GM12872 (cell line): ENCODE measurements at regions not wholly inside any gene's neighbourhood (a gene's known extent, or its start where the extent isn't known, plus 50 kb on each side); places are given as distances from the start of the nearest gene placed in this dataset.

Experiments
- TF ChIP-seq, protein P1 (sequence below): IDR thresholded peaks from 3 replicates; pipeline ENCODE4 v1.5.1; 2011; ENCODE audit warnings: low read depth, mild to moderate bottlenecking, low read length, moderate library complexity; ENCODE audit not compliant: insufficient read depth

DNA sequence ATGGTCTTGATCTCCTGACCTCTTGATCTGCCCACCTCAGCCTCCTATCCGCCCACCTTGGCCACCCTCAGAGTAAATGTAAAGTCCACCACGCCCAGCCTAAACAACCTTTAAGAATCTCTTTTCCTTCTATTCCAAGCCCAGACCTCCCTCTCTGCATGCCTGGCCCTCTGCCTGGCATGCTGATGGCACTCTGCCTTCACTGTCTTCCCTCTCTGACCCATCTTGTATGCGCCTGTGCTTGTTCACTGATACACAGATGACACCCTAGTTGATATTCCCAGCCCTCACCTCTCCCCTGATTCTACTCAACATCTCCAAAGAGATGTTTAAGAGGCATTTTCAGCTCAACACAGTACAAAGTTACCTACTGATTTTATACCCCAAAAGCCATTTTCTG, 466.8 kb upstream of the MEX3C start:
- TF ChIP-seq, protein P1, sequence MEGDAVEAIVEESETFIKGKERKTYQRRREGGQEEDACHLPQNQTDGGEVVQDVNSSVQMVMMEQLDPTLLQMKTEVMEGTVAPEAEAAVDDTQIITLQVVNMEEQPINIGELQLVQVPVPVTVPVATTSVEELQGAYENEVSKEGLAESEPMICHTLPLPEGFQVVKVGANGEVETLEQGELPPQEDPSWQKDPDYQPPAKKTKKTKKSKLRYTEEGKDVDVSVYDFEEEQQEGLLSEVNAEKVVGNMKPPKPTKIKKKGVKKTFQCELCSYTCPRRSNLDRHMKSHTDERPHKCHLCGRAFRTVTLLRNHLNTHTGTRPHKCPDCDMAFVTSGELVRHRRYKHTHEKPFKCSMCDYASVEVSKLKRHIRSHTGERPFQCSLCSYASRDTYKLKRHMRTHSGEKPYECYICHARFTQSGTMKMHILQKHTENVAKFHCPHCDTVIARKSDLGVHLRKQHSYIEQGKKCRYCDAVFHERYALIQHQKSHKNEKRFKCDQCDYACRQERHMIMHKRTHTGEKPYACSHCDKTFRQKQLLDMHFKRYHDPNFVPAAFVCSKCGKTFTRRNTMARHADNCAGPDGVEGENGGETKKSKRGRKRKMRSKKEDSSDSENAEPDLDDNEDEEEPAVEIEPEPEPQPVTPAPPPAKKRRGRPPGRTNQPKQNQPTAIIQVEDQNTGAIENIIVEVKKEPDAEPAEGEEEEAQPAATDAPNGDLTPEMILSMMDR: no peak

DNA sequence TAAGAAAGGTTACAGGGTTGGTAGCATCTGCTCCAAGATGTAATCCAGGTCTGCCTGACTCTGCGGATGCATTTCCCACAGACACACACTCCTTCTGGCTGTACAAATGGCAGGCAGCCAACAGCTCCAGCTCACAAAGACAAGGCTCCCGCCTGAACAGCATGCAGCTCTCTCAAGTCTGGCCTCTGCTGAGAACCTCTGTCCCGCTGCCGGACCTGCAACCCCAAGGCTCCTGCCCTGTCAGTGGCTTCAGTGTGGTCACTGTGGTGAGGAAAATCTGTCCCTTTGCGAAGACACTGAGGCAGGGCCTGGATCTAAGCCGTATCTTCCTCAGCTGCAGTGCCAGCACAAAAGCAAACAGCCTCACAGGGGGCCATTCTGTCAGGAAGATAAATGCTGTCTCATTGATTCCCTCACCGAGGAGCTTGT, 469.3 kb upstream of the MEX3C start:
- TF ChIP-seq, protein P1: no peak

DNA sequence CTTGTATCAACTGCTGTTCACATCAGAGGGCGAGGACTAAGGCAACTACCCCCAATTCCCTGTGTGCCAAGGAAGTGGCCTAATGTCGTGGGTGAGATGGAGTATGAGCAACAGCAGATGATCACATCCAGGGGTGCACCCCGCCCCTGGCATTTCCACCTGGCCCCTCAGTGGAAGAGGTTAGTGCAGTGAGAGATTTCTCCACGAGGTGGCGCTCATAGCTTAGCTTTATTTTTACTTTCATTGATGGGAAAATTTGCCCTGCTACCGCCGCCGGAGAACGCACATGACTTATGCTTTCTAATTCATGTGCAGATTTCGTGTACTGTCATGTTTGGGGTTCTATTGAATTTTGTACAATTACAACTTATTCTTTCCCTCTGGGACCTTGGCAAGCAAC, 470.6 kb upstream of the MEX3C start:
- TF ChIP-seq, protein P1: peak; percentile 75

DNA sequence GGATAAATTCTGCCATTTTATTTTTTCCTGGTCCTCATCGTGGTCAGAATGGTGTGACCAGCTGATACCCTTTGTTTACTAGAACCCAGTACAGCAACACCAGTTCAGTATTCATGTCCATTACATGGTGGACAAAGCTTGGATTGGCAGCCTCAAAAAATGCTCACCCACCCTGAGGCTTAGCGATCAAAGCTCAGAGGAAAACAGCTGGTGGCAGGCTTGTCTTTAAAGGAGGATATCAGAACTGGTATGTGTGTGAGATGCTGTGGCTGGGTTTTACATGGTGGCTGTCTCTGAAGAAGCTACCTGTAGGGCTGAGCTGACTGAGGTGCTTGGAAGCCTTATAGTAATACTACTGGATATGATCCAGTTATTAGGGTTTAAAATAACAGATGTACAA, 471.1 kb upstream of the MEX3C start:
- TF ChIP-seq, protein P1: no peak

DNA sequence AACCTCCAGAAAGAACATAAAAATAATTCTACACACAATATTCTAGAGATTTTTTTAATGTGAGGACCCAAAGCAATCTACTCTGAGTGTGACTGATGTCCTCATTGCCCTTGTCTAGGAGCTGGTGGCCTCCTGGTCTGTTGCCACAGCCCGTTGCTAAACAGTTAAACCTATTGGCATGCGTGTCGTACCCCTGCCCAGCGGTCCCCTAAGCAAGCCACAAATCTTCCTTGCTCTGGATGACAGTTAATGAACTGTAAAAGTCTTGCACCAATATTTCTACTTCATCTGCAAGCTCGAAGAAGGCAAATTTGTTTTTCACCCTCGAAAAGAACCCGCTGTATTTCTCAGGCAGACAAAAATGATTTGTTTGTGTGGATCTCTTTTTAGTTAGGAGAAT, 489.1 kb upstream of the MEX3C start:
- TF ChIP-seq, protein P1: no peak

DNA sequence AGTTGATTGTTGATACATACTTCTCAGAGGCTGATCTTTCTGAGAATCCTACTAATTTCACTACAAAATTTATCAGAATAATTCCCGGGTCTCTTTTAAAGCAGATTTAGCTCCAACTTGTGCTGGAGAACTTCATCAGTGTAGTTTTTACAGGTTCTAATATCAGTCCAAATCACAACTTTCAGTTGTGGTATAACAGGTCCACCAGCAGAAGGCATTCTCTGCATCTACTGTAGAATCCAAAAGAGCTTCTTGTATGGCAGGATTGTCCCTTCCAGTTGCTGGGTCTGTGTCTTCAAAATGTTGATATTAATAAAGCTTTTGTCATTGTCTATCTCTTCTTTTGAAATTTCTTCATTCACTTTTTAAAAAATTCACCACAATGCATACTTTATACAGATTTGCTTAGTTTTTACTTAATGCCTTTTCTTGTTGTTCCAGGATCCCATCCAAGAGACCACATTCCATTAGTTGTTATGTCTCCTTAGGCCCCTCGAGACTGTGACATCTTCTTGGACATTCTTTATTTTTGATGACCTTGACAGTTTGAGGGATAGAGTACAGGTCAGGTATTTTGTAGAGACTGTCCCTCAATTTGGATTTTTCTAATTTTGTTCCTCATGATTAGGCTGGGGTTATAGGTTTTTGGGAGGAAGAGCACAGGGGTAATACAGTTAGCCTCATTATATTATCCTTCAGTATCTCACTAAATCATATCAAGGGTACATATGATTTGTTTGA, 490.5 kb upstream of the MEX3C start:
- TF ChIP-seq, protein P1: no peak

DNA sequence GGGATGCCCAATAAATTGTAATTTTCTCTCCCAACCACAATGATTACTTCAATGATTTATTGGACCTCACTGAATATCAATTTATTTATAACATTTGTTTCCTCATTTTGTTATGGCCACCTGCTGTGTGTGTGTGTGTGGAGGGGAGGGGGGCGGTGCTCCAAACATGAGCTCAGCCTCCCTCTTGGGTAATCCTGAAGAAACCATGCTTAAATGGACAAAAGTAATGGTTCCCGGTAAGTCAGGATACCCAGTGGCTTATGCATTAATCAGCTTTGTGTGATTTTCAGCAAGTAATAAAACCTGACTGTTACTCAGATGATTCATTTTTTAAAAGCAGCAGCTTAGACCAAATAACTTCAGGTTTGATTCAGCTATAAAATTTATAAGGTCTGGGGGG, 495.1 kb upstream of the MEX3C start:
- TF ChIP-seq, protein P1: no peak
